Naive thymus-derived CD8-positive, alpha-beta T cell (primary cell): ENCODE measurements at regions not wholly inside any gene's neighbourhood (a gene's known extent, or its start where the extent isn't known, plus 50 kb on each side); places are given as distances from the start of the nearest gene placed in this dataset.

Experiments used
- ATAC-seq, 2 donors: fragments of 150-1000 bp; cut with Tn5 transposase in 1 of 2; sonication (Bioruptor Pico), chemical (Tn5 transposase) in 1 of 2; 1 replicate in 1 of 2; 2 replicates in 1 of 2; pipeline ENCODE4 v1.10.0; 2021; ENCODE audit warnings: mild to moderate bottlenecking in 2 of 2, moderate library complexity in 2 of 2
- POLR2A ChIA-PET: fragments of 350-600 bp; sonication (Branson Sonifier 250); formaldehyde crosslinking; loops from one replicate; lab custom pipeline; 2021; ENCODE audit warnings: antibody characterized with exemption; lab: Charles Lee
- DNase-seq, 10 donors: peaks; one replicate each; pipeline versions ENCODE4 v3.0.0 to v3.0.0-alpha.2; 2020 to 2022
- H3K27ac Mint-ChIP-seq, 10 donors: one replicate each; pipeline ENCODE4 v1.8.0; 2020 to 2022; ENCODE audit warnings: mild to moderate bottlenecking in 10 of 10, mixed read lengths in 10 of 10, moderate library complexity in 4 of 10, inconsistent platforms in 1 of 10
- H3K27me3 Mint-ChIP-seq, 5 donors: one replicate each; pipeline ENCODE4 v1.8.0; 2021 to 2022; ENCODE audit warnings: mixed read lengths in 5 of 5
- H3K36me3 Mint-ChIP-seq, 3 donors: one replicate each; pipeline ENCODE4 v1.8.0; 2020 to 2022; ENCODE audit warnings: mixed read lengths in 3 of 3, mild to moderate bottlenecking in 2 of 3, inconsistent platforms in 1 of 3
- H3K4me1 Mint-ChIP-seq, 4 donors: one replicate each; pipeline ENCODE4 v1.8.0; 2021 to 2022; ENCODE audit warnings: mixed read lengths in 4 of 4
- H3K4me3 Mint-ChIP-seq, 10 donors: one replicate each; pipeline ENCODE4 v1.8.0; 2020 to 2022; ENCODE audit warnings: mild to moderate bottlenecking in 10 of 10, mixed read lengths in 10 of 10, moderate library complexity in 6 of 10, inconsistent platforms in 1 of 10
- H3K9me3 Mint-ChIP-seq, 9 donors: one replicate each; pipeline ENCODE4 v1.8.0; 2020 to 2022; ENCODE audit warnings: mixed read lengths in 9 of 9, mild to moderate bottlenecking in 3 of 9, inconsistent platforms in 1 of 9, moderate library complexity in 1 of 9

GRCh38 chr18:40949114-40949950 is 1005.7 kb upstream of the PIK3C3 start:
- POLR2A ChIA-PET: no interaction called here
- ATAC-seq (no peak), DNase-seq (no peak)
- Mint-ChIP-seq H3K4me3 (no peak overlapping the region), H3K9me3 (peaks cover 2 to 44% (median 16%) of the 10 kb centered on the region in 9 donors), H3K27ac (no peak overlapping the region), H3K36me3 (peaks cover 0 to 6% (median 0%) of the 10 kb centered on the region in 3 donors), H3K4me1 (no peaks in the 10 kb centered on the region), H3K27me3 (peaks cover 0 to 3% (median 0%) of the 10 kb centered on the region in 5 donors)

DNA sequence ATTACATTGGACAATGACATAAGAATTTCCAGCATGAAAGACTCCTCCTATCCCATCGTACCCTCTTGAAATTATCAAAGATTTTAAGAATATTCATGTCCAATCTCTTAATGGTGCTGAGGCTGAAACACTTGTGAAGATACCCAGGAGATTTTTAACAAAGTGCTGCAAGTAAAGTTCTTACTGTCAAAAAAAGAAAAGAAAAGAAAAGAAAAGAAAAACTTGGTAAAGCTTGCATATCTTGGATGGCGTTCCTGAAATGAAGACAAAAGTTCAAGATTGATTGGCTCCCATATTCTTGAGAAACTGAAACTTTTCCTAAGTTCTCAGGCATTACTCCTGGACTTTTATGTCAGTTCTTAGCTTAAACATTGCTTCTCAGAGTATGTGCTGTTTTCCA is 1010.5 kb upstream of the PIK3C3 start:
- Mint-ChIP-seq H3K27me3 (peaks cover 0 to 3% (median 0%) of the 10 kb centered on the region in 5 donors), H3K27ac (no peak overlapping the region), H3K4me3 (no peak overlapping the region), H3K9me3 (peaks cover 0 to 39% (median 9%) of the 10 kb centered on the region in 9 donors), H3K4me1 (no peaks in the 10 kb centered on the region), H3K36me3 (peaks cover 0 to 6% (median 0%) of the 10 kb centered on the region in 3 donors)
- POLR2A ChIA-PET: no interaction called here
- ATAC-seq (no peak), DNase-seq (no peak)

DNA sequence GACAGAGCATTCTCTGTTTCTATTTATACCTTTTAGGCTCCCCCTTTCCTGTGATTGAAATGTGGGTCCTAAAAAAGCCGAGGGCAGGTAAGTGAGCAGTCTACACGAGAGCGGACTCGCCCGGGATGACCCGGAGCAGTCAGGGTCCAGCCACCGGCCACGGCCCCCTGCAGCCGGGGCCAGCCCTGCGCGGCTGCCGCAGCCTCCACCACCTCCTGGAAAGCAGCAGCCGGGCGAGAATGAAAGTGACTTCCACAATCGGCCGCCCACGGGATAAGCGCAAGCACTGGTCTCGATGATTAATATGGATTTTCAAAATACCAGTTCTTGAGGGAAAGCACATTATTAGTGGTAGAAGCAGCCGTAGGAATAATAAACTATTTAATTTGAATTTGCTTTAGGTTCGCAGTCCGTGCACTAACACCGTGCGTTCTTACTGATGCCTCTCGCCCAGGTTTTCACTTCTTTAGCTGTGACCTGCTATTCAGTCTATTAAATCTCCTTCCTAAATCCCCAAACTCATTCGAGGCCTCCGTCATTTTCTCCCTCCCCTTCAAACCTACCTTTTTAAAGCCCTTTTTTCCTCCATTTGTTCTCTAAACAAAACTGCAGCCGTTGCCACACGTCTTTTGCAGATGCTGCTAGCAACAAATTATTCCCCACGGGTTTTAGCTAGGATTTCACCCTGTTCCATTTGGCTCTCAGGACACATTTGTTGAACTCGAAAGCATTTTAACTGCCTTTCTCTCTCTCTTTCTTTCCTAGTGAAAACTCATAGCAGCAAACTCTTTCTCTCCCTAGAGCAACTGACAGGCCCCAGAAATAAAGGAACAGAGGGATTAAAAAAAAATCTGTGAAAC is 1015.1 kb upstream of the PIK3C3 start:
- ATAC-seq (no peak), DNase-seq (no peak)
- Mint-ChIP-seq H3K27me3 (no peaks in the 10 kb centered on the region), H3K4me1 (no peaks in the 10 kb centered on the region), H3K4me3 (no peak overlapping the region), H3K27ac (no peak overlapping the region), H3K9me3 (peaks cover 0 to 25% (median 3%) of the 10 kb centered on the region in 9 donors), H3K36me3 (no peaks in the 10 kb centered on the region)
- POLR2A ChIA-PET: no interaction called here

DNA sequence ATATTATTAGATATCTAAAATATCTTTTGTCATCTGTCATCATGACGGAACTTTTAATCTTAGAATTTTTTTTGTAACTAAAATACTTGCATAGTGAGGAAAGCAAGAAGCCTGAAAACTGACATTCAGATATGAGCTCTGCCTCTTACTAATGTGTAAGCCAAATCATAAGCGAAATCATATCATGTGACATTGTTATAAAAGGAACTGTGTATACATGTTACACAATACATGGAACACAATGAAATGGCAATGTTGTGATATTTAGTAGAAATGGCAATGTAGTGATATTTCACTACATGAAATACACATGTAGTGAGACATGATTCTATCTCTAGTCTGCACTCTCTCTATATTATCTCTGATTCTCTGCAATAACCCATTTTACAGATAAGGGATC is 1016.4 kb upstream of the PIK3C3 start:
- Mint-ChIP-seq H3K27me3 (no peaks in the 10 kb centered on the region), H3K4me3 (no peak overlapping the region), H3K9me3 (peaks cover 0 to 32% (median 6%) of the 10 kb centered on the region in 9 donors), H3K27ac (no peak overlapping the region), H3K36me3 (no peaks in the 10 kb centered on the region), H3K4me1 (no peaks in the 10 kb centered on the region)
- DNase-seq: no peak
- ATAC-seq: no peak
- POLR2A ChIA-PET: no interaction called here

- Mint-ChIP-seq H3K27me3 (no peaks in the 10 kb centered on the region), H3K27ac (no peak overlapping the region), H3K36me3 (no peaks in the 10 kb centered on the region), H3K4me3 (no peak overlapping the region), H3K9me3 (peaks cover 0 to 20% (median 3%) of the 10 kb centered on the region in 9 donors), H3K4me1 (no peaks in the 10 kb centered on the region)
- POLR2A ChIA-PET: no interaction called here
- no peak for ATAC-seq
- DNase-seq: no peak
These were observed 1017.6 kb upstream of the PIK3C3 start for GRCh38 chr18:40937386-40937785.

GRCh38 chr18:40935423-40935822 is 1019.6 kb upstream of the PIK3C3 start:
- Mint-ChIP-seq H3K4me1 (no peaks in the 10 kb centered on the region), H3K4me3 (no peak overlapping the region), H3K9me3 (peaks cover 0 to 18% (median 2%) of the 10 kb centered on the region in 9 donors), H3K27ac (no peak overlapping the region), H3K36me3 (no peaks in the 10 kb centered on the region), H3K27me3 (no peaks in the 10 kb centered on the region)
- DNase-seq (no peak), ATAC-seq (no peak)
- POLR2A ChIA-PET: no interaction called here

- Mint-ChIP-seq H3K36me3 (no peaks in the 10 kb centered on the region), H3K9me3 (peaks cover 0 to 12% (median 0%) of the 10 kb centered on the region in 9 donors), H3K27me3 (no peaks in the 10 kb centered on the region), H3K4me3 (no peak overlapping the region), H3K27ac (no peak overlapping the region), H3K4me1 (no peaks in the 10 kb centered on the region)
- POLR2A ChIA-PET: no interaction called here
- DNase-seq (no peak), ATAC-seq (no peak)
These were observed 1022.2 kb upstream of the PIK3C3 start for GRCh38 chr18:40932862-40933261.

DNA sequence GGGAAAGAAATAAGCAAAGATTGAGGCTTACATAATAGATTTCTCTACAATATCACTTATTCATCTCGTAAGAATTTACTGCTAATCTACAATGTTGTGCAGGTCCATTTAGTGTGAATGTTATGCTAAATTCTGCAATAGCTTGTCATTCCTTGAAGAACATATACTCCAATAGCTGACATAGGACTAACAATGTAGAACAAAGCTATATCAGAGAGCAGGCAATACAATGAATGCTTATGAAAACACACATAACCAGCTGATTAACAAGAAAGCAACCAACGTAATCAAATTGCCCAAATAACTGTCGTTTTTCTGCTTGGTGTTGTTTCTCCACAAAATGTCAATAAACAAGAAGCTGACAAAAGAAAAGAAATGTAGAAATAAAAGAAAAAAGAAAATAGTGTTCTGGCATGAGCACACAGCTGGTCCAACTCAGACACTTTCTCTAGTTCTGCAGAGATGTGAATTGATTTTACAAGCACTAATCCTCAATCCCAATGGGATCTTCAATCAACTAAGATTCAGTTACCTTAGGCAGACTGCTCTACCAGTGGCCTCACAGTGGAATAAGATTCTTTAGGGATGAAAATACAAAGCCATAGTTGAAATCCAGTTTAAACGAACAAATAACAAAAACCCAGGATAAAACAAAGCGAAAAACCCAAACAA is 1024.7 kb upstream of the PIK3C3 start:
- no peak for DNase-seq
- no peak overlapping the region for H3K4me3 Mint-ChIP-seq
- no peak for ATAC-seq
- H3K4me1 Mint-ChIP-seq: no peaks in the 10 kb centered on the region
- no peak overlapping the region for H3K27ac Mint-ChIP-seq
- no peaks in the 10 kb centered on the region for H3K36me3 Mint-ChIP-seq
- no peaks in the 10 kb centered on the region for H3K27me3 Mint-ChIP-seq
- POLR2A ChIA-PET: no interaction called here
- H3K9me3 Mint-ChIP-seq: peaks cover 0 to 12% (median 2%) of the 10 kb centered on the region in 9 donors

- Mint-ChIP-seq H3K27ac (no peak overlapping the region), H3K27me3 (no peaks in the 10 kb centered on the region), H3K9me3 (peaks cover 0 to 12% (median 4%) of the 10 kb centered on the region in 9 donors), H3K36me3 (no peaks in the 10 kb centered on the region), H3K4me1 (no peaks in the 10 kb centered on the region), H3K4me3 (no peak overlapping the region)
- DNase-seq: no peak
- ATAC-seq: no peak
- POLR2A ChIA-PET: no interaction called here
These were observed 1025.6 kb upstream of the PIK3C3 start for GRCh38 chr18:40929399-40929798.

DNA sequence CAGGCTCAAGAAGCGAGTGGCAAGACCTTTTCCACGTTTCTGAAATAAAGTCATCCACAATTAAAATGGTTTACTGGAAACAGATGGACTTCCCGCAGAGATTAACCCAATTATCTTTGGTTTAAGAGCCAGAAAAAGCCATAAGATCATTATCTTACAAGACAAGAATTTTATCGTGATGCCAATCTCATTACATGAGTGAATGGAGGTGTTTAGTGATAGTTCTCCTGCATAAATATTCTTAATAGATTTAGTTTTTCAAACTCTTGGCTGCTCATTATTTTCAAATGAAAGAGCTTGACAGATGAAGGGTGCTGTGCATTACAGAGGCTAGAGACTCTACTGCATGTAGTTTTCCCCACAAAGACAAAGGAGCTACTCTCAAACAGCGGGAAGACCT is 1028.4 kb upstream of the PIK3C3 start:
- H3K27me3 Mint-ChIP-seq: no peaks in the 10 kb centered on the region
- no peak overlapping the region for H3K27ac Mint-ChIP-seq
- H3K4me1 Mint-ChIP-seq: no peaks in the 10 kb centered on the region
- H3K9me3 Mint-ChIP-seq: peaks cover 0 to 19% (median 4%) of the 10 kb centered on the region in 9 donors
- DNase-seq (no peak), ATAC-seq (no peak)
- peaks cover 0 to 4% (median 0%) of the 10 kb centered on the region in 3 donors for H3K36me3 Mint-ChIP-seq
- POLR2A ChIA-PET: no interaction called here
- no peak overlapping the region for H3K4me3 Mint-ChIP-seq

GRCh38 chr18:40925071-40925541 is 1029.9 kb upstream of the PIK3C3 start:
- peaks cover 0 to 19% (median 4%) of the 10 kb centered on the region in 9 donors for H3K9me3 Mint-ChIP-seq
- ATAC-seq (no peak), DNase-seq (no peak)
- peaks cover 0 to 4% (median 0%) of the 10 kb centered on the region in 3 donors for H3K36me3 Mint-ChIP-seq
- H3K27me3 Mint-ChIP-seq: no peaks in the 10 kb centered on the region
- POLR2A ChIA-PET: no interaction called here
- H3K27ac Mint-ChIP-seq: no peak overlapping the region
- no peaks in the 10 kb centered on the region for H3K4me1 Mint-ChIP-seq
- H3K4me3 Mint-ChIP-seq: no peak overlapping the region

GRCh38 chr18:40921845-40922629 is 1033.0 kb upstream of the PIK3C3 start:
- H3K27ac Mint-ChIP-seq: no peak overlapping the region
- H3K27me3 Mint-ChIP-seq: no peaks in the 10 kb centered on the region
- H3K4me1 Mint-ChIP-seq: no peaks in the 10 kb centered on the region
- no peak overlapping the region for H3K4me3 Mint-ChIP-seq
- POLR2A ChIA-PET: no interaction called here
- peaks cover 2 to 21% (median 5%) of the 10 kb centered on the region in 9 donors for H3K9me3 Mint-ChIP-seq
- ATAC-seq (no peak), DNase-seq (no peak)
- peaks cover 0 to 4% (median 0%) of the 10 kb centered on the region in 3 donors for H3K36me3 Mint-ChIP-seq
